ENCODE measurements at regions not wholly inside any gene's neighbourhood (a gene's known extent, or its start where the extent isn't known, plus 50 kb on each side); places are given as distances from the start of the nearest gene placed in this dataset.
"Not testable (repeated sequence)": the region's sequence is repeated elsewhere in the genome, so short reads cannot be mapped to it uniquely, and the experiment has no call there.

GRCh38 chr3:21195203-21195602, 555.8 kb downstream of the ZNF385D start:
- Histone ChIP-seq H3K27me3 (ENCODE audit: control insufficient read depth, insufficient read depth, low read length) (no peaks in the 10 kb centered on the region), H3K4me3 (ENCODE audit: low read depth, low read length) (no peak overlapping the region), H3K36me3 (ENCODE audit: control insufficient read depth, insufficient read depth, low read length) (no peaks in the 10 kb centered on the region)
- DNase-seq (ENCODE audit: low read depth) = no peak
- ChIA-PET POLR2A (no interaction called here), CTCF (interaction anchor here (0.7 kb wide), 1 partner anchor 929 kb away, joined by 3 read pairs; no protein-coding TSS in a partner anchor)
- TF ChIP-seq CTCF (IDR thresholded peaks at IDR 0.05; ENCODE audit: insufficient read depth, low read depth, low read length) = no peak

- H3K36me3 ChIP-seq (ENCODE audit: control insufficient read depth, insufficient read depth, low read length); H3K4me3 ChIP-seq (ENCODE audit: low read depth, low read length); POLR2A ChIA-PET; DNase-seq (ENCODE audit: low read depth); CTCF ChIA-PET; H3K27me3 ChIP-seq (ENCODE audit: control insufficient read depth, insufficient read depth, low read length): not testable (repeated sequence)
These were observed 557.0 kb downstream of the ZNF385D start for GRCh38 chr3:21194036-21194435.

DNA sequence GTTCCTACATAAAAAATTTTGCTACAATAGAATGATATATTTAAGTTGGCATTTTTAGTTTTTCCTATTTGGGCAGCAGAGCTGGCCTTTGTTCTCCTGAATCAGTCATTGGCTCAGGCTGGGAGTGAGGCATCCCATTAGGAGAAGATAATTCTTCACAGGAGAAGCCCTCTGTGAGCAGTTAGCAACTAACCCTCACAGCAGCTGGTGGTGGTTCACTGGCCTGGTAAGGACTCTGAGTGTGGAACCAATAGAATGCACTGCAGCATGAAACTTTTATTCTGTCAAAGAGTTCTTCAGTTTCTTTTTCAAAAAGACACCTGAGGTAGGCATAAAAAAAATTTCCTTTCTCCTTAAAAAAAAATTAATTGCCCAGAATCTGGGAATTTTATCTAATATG, 562.6 kb downstream of the ZNF385D start:
- no peak for DNase-seq (ENCODE audit: low read depth)

GRCh38 chr3:21185816-21186314, 565.1 kb downstream of the ZNF385D start:
- CTCF ChIA-PET = interaction anchor here (0.7 kb wide), 1 partner anchor 14 kb away, joined by 3 read pairs; no protein-coding TSS in a partner anchor
- Histone ChIP-seq H3K27me3 (ENCODE audit: control insufficient read depth, insufficient read depth, low read length) (no peaks in the 10 kb centered on the region), H3K4me3 (ENCODE audit: low read depth, low read length) (no peak overlapping the region), H3K36me3 (ENCODE audit: control insufficient read depth, insufficient read depth, low read length) (no peaks in the 10 kb centered on the region)
- DNase-seq (ENCODE audit: low read depth) = no peak
- TF ChIP-seq CTCF (IDR thresholded peaks at IDR 0.05; ENCODE audit: insufficient read depth, low read depth, low read length) = no peak
- POLR2A ChIA-PET = no interaction called here

More for the DNA sequence above, 562.6 kb downstream of the ZNF385D start:
- ChIA-PET CTCF (no interaction called here), POLR2A (no interaction called here)
- TF ChIP-seq CTCF (IDR thresholded peaks at IDR 0.05; ENCODE audit: insufficient read depth, low read depth, low read length) = no peak
- no peaks in the 10 kb centered on the region for H3K36me3 ChIP-seq (ENCODE audit: control insufficient read depth, insufficient read depth, low read length)
- H3K4me3 ChIP-seq (ENCODE audit: low read depth, low read length) = no peak overlapping the region
- no peaks in the 10 kb centered on the region for H3K27me3 ChIP-seq (ENCODE audit: control insufficient read depth, insufficient read depth, low read length)

GRCh38 chr3:21174461-21174860, 576.5 kb downstream of the ZNF385D start:
- no peaks in the 10 kb centered on the region for H3K27me3 ChIP-seq (ENCODE audit: control insufficient read depth, insufficient read depth, low read length)
- no peak for TF ChIP-seq CTCF (IDR thresholded peaks at IDR 0.05; ENCODE audit: insufficient read depth, low read depth, low read length)
- ChIA-PET POLR2A (no interaction called here), CTCF (no interaction called here)
- peak; percentile 14 for DNase-seq (ENCODE audit: low read depth)
- H3K4me3 ChIP-seq (ENCODE audit: low read depth, low read length) = no peak overlapping the region
- H3K36me3 ChIP-seq (ENCODE audit: control insufficient read depth, insufficient read depth, low read length) = no peaks in the 10 kb centered on the region

- peak; percentile 53 for TF ChIP-seq CTCF (IDR thresholded peaks at IDR 0.05; ENCODE audit: insufficient read depth, low read depth, low read length)
- ChIA-PET POLR2A (no interaction called here), CTCF (interaction anchor here (1.2 to 3.3 kb wide), 5 partner anchors 8 to 258 kb away, joined by 3 to 25 read pairs (median 4); no protein-coding TSS in a partner anchor)
- H3K27me3 ChIP-seq (ENCODE audit: control insufficient read depth, insufficient read depth, low read length) = no peaks in the 10 kb centered on the region
- DNase-seq (ENCODE audit: low read depth) = no peak
- H3K36me3 ChIP-seq (ENCODE audit: control insufficient read depth, insufficient read depth, low read length) = no peaks in the 10 kb centered on the region
- H3K4me3 ChIP-seq (ENCODE audit: low read depth, low read length) = no peak overlapping the region
These were observed 580.0 kb downstream of the ZNF385D start for GRCh38 chr3:21170964-21171363.

Measured in BJ (cell line).